ENCODE measurements at regions not wholly inside any gene's neighbourhood (a gene's known extent, or its start where the extent isn't known, plus 50 kb on each side); places are given as distances from the start of the nearest gene placed in this dataset.

- POLR2A ChIA-PET, result interaction anchor here (0.9 to 1.1 kb wide), 2 partner anchors 12 to 20 kb away, joined by 3 read pairs; no protein-coding TSS in a partner anchor
- H3K4me3 ChIP-seq, result no peak overlapping the region
- intact Hi-C loops (cut with micrococcal nuclease), result no loop called here
- H3K79me2 ChIP-seq (ENCODE audit: control insufficient read depth, insufficient read depth, low read length), result no peaks in the 10 kb centered on the region
- no peak overlapping the region for H3K9ac ChIP-seq (ENCODE audit: insufficient read depth in 1 of 2, low read depth in 2 of 2, low read length in 2 of 2)
- H3K9me1 ChIP-seq (ENCODE audit: control insufficient read depth, insufficient read depth, low read length), result no peaks in the 10 kb centered on the region
- H3K27me3 ChIP-seq (ENCODE audit: control insufficient read depth in 2 of 2, insufficient read depth in 2 of 2, low read length in 2 of 2), result peaks cover 23 to 76% of the 10 kb centered on the region in 2 experiments; a peak in 4 of 5 replicates
- no peaks in the 10 kb centered on the region for H3K36me3 ChIP-seq (ENCODE audit: control insufficient read depth, insufficient read depth, low read length)
- 0 out of 2 replicates have a peak, but pooled peaks cover 6% of the 10 kb centered on the region for H4K20me1 ChIP-seq (replicated peaks; ENCODE audit: control insufficient read depth, insufficient read depth, low read length)
- FAIRE-seq (no peak), ATAC-seq (no peak), DNase-seq (ENCODE audit: extremely low read depth in 1 of 4, low spot score in 3 of 4) (no peak)
- in situ Hi-C loops (cut with MboI), result no loop called here
- 0% methylated on average over 12 of the region's 15 CpGs for WGBS (ENCODE audit: insufficient coverage, low coverage, missing lambda C conversion rate)
- no peak overlapping the region for H3K27ac ChIP-seq (ENCODE audit: extremely low read depth, low read depth, low read length)
- CTCF ChIA-PET (ENCODE audit: low intra/inter-chr PET ratio), result no interaction called here
- H3K4me1 ChIP-seq (replicated peaks in 1 of 2; ENCODE audit: control insufficient read depth in 2 of 2, insufficient read depth in 2 of 2, low read length in 2 of 2), result peaks cover 0 to 3% of the 10 kb centered on the region in 2 experiments; a peak in 1 of 5 replicates
- H3K9me3 ChIP-seq (replicated peaks; ENCODE audit: control insufficient read depth, insufficient read depth, low read depth, low read length), result no peaks in the 10 kb centered on the region
- H3K4me2 ChIP-seq (ENCODE audit: insufficient read depth, low read length), result no peak overlapping the region
- H2AFZ ChIP-seq (ENCODE audit: low read depth, low read length), result no peak overlapping the region
- no TSS peak for BruUV-seq (replicated peaks)
- no peak for TF ChIP-seq GTF2A2 (tag; IDR thresholded peaks at IDR 0.05)
- TF ChIP-seq ZNF318 (IDR thresholded peaks at IDR 0.05; ENCODE audit: borderline replicate concordance in 1 of 2, low read depth in 1 of 2), result no peak
- TF ChIP-seq, protein P1, sequence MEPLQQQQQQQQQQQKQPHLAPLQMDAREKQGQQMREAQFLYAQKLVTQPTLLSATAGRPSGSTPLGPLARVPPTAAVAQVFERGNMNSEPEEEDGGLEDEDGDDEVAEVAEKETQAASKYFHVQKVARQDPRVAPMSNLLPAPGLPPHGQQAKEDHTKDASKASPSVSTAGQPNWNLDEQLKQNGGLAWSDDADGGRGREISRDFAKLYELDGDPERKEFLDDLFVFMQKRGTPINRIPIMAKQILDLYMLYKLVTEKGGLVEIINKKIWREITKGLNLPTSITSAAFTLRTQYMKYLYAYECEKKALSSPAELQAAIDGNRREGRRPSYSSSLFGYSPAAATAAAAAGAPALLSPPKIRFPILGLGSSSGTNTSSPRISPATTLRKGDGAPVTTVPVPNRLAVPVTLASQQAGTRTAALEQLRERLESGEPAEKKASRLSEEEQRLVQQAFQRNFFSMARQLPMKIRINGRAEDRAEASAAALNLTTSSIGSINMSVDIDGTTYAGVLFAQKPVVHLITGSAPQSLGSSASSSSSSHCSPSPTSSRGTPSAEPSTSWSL (CRISPR knock-in tag; IDR thresholded peaks at IDR 0.05; ENCODE audit: borderline replicate concordance), result no peak
- TF ChIP-seq CREM (IDR thresholded peaks at IDR 0.05; ENCODE audit: low read depth), result no peak
- no peak for TF ChIP-seq PTRF (tag; IDR thresholded peaks at IDR 0.05)
Observed at GRCh38 chr4:3821580-3822229, 55.5 kb downstream of the ADRA2C start.

All from K562 (cell line).